CD4-positive, CD25-positive, alpha-beta regulatory T cell (primary cell): ENCODE measurements at regions not wholly inside any gene's neighbourhood (a gene's known extent, or its start where the extent isn't known, plus 50 kb on each side); places are given as distances from the start of the nearest gene placed in this dataset.

Source experiments
- ATAC-seq, 2 donors: fragments of 150-1000 bp; cut with Tn5 transposase; one replicate each; pipeline ENCODE4 v1.10.0; 2021; ENCODE audit warnings: low read depth in 2 of 2, moderate number of reproducible peaks in 2 of 2, moderate library complexity in 1 of 2
- DNase-seq, 3 donors: peaks; one replicate each; pipeline versions ENCODE4 v3.0.0 to v3.0.0-alpha.2; 2012 to 2022; ENCODE audit warnings: mixed read lengths in 1 of 3
- H3K27ac ChIP-seq: one replicate; pipeline ENCODE4 v1.7.0; 2013; ENCODE audit warnings: mild to moderate bottlenecking, low read length; ENCODE audit not compliant: insufficient read depth, poor library complexity, severe bottlenecking
- H3K27me3 ChIP-seq: one replicate; pipeline ENCODE4 v1.7.0; 2013; ENCODE audit warnings: low read length; ENCODE audit not compliant: control insufficient read depth, insufficient read depth
- H3K36me3 ChIP-seq: one replicate; pipeline ENCODE4 v1.7.0; 2013; ENCODE audit warnings: mild to moderate bottlenecking, low read length, moderate library complexity; ENCODE audit not compliant: control insufficient read depth, insufficient read depth
- H3K4me1 ChIP-seq: 2 replicates; pipeline ENCODE4 v1.7.0; 2013; ENCODE audit warnings: mild to moderate bottlenecking, low read length; ENCODE audit not compliant: insufficient read depth, control insufficient read depth, poor library complexity, severe bottlenecking
- H3K4me3 ChIP-seq: one replicate; pipeline ENCODE4 v1.7.0; 2013; ENCODE audit warnings: low read depth, mild to moderate bottlenecking, low read length, moderate library complexity
- H3K9me3 ChIP-seq, 2 experiments: 1 replicate in 1 of 2; 2 replicates in 1 of 2; pipeline ENCODE4 v1.7.0; 2013; ENCODE audit warnings: low read length in 2 of 2, mild to moderate bottlenecking in 1 of 2, moderate library complexity in 1 of 2; ENCODE audit not compliant: control insufficient read depth in 2 of 2
- H3K27ac Mint-ChIP-seq, 3 donors: one replicate each; pipeline ENCODE4 v1.8.0; 2020 to 2022; ENCODE audit warnings: mild to moderate bottlenecking in 3 of 3, mixed read lengths in 3 of 3, moderate library complexity in 2 of 3
- H3K27me3 Mint-ChIP-seq: one replicate; pipeline ENCODE4 v1.8.0; 2022; ENCODE audit warnings: mild to moderate bottlenecking, mixed read lengths
- H3K36me3 Mint-ChIP-seq: one replicate; pipeline ENCODE4 v1.8.0; 2020; ENCODE audit warnings: mixed read lengths
- H3K4me1 Mint-ChIP-seq, 4 donors: one replicate each; pipeline ENCODE4 v1.8.0; 2020 to 2022; ENCODE audit warnings: mixed read lengths in 4 of 4, mild to moderate bottlenecking in 1 of 4
- H3K4me3 Mint-ChIP-seq, 4 donors: one replicate each; pipeline ENCODE4 v1.8.0; 2020 to 2022; ENCODE audit warnings: mild to moderate bottlenecking in 4 of 4, mixed read lengths in 4 of 4, moderate library complexity in 3 of 4
- H3K9me3 Mint-ChIP-seq, 7 donors: one replicate each; pipeline ENCODE4 v1.8.0; 2020 to 2022; ENCODE audit warnings: mixed read lengths in 7 of 7, mild to moderate bottlenecking in 3 of 7, moderate library complexity in 2 of 7

DNA sequence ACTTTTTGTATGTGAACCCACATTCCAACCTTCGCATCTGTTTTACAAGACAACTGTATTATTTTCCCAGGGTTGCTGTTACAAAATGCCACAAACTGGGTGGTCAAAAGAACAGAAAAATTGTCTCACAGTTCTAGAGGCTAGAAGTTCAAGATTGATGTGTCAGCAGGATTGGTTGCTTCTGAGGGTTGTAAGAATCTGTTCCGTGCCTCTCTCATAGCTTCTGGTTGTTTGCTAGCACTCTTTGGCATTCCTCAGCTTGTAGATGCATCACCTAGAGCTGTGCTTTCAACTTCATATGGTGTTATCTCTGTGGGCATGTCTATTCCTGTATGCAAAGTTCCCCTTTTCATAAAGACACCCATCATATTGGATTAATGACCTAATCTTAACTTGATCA lies 1067.2 kb downstream of the EPHA7 start:
- Mint-ChIP-seq H3K36me3 (no peaks in the 10 kb centered on the region), H3K9me3 (peaks cover 0 to 12% (median 6%) of the 10 kb centered on the region in 7 donors), H3K4me1 (no peaks in the 10 kb centered on the region), H3K27ac (no peak overlapping the region), H3K27me3 (no peaks in the 10 kb centered on the region), H3K4me3 (no peak overlapping the region)
- Histone ChIP-seq H3K4me3 (no peak overlapping the region), H3K27me3 (no peaks in the 10 kb centered on the region), H3K4me1 (no peaks in the 10 kb centered on the region), H3K27ac (no peak overlapping the region), H3K9me3 (no peaks in the 10 kb centered on the region), H3K36me3 (no peaks in the 10 kb centered on the region)
- no peak for DNase-seq
- no peak for ATAC-seq

DNA sequence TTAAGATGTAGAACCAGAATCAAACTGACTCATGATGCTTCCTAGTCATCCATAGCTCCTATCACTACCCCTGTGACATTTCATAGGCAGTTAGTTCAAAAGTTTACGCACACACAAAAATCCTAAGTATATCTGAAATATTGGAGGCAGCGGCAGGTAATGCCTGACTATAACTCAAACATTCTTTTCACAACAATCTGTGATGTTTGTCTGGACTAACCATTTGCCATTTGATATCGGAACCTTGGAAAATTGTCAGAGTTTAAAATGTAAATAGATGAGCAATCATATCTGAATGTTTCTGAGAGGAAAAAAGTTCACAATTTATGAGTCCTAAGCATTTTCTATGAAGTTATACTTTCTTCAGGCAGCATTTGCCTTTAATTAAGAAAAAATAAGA lies 1078.2 kb downstream of the EPHA7 start:
- H3K36me3 ChIP-seq, result no peaks in the 10 kb centered on the region
- ATAC-seq (no peak), DNase-seq (no peak)
- H3K36me3 Mint-ChIP-seq, result no peaks in the 10 kb centered on the region
- H3K4me3 Mint-ChIP-seq, result no peak overlapping the region
- no peaks in the 10 kb centered on the region for H3K9me3 ChIP-seq
- no peak overlapping the region for H3K27ac ChIP-seq
- no peak overlapping the region for H3K4me3 ChIP-seq
- H3K27ac Mint-ChIP-seq, result no peak overlapping the region
- H3K9me3 Mint-ChIP-seq, result peaks cover 0 to 7% (median 1%) of the 10 kb centered on the region in 7 donors
- no peaks in the 10 kb centered on the region for H3K27me3 Mint-ChIP-seq
- no peaks in the 10 kb centered on the region for H3K27me3 ChIP-seq
- H3K4me1 ChIP-seq, result no peaks in the 10 kb centered on the region
- H3K4me1 Mint-ChIP-seq, result no peaks in the 10 kb centered on the region

DNA sequence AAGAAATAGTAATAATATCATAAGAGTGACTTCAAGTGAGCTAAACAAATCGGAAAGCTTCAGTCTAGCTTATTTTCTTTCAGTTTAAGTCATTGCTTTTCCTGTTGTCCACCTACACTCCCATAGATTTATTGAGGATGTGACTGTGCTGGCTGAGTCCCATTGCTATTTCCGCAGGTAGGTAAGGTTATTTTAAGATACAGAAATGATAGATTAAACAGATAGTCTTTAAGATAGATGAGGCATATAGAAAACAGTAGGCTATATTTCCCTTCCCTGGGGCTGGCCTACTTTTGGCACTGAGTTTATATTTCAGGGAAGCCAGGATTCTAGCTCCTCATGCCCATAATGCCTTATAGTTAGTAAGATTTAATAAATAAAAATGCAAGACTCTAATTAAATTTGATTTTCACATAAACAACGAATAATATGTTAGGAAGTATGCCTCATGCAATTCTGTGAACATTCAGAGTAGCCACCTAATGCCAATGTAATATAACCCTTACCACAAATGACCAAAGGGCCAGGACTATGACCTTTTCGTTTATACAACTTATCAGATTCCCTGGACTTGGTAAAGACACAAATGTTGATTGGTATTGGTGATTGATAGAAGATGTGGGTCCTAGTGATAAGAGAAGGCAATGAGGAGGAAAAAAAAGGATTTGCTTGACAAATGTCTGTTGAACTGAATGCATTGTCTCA lies 1079.3 kb downstream of the EPHA7 start:
- H3K9me3 ChIP-seq, result no peaks in the 10 kb centered on the region
- no peak overlapping the region for H3K27ac ChIP-seq
- no peaks in the 10 kb centered on the region for H3K27me3 Mint-ChIP-seq
- no peak for ATAC-seq
- H3K27ac Mint-ChIP-seq, result no peak overlapping the region
- DNase-seq, result no peak
- H3K36me3 Mint-ChIP-seq, result no peaks in the 10 kb centered on the region
- H3K4me1 ChIP-seq, result no peaks in the 10 kb centered on the region
- H3K4me3 ChIP-seq, result no peak overlapping the region
- no peaks in the 10 kb centered on the region for H3K27me3 ChIP-seq
- no peaks in the 10 kb centered on the region for H3K36me3 ChIP-seq
- H3K4me3 Mint-ChIP-seq, result no peak overlapping the region
- peaks cover 0 to 11% (median 4%) of the 10 kb centered on the region in 7 donors for H3K9me3 Mint-ChIP-seq
- H3K4me1 Mint-ChIP-seq, result no peaks in the 10 kb centered on the region

DNA sequence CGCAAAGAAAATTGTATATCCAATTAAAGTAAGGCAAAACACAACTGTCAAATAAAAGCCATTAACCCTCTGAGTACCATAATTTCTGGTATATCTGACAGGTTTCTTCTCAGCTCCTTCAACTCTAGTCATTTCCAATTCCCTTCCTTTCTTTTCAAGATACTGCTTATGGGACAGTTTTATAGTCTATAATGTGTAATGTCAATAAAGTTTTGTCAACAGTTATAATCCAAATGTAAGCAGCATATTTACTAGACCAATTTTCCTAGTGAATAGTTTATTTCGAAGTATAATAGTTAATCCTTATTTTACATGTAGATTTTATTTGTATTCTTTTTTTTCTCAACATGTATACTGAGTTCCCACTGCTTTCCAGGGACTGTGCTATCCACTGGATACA lies 1081.8 kb downstream of the EPHA7 start:
- H3K27me3 Mint-ChIP-seq, result no peaks in the 10 kb centered on the region
- no peak overlapping the region for H3K27ac Mint-ChIP-seq
- no peaks in the 10 kb centered on the region for H3K4me1 Mint-ChIP-seq
- no peak for ATAC-seq
- H3K4me3 Mint-ChIP-seq, result no peak overlapping the region
- Histone ChIP-seq H3K27me3 (no peaks in the 10 kb centered on the region), H3K9me3 (no peaks in the 10 kb centered on the region), H3K27ac (no peak overlapping the region), H3K4me1 (no peaks in the 10 kb centered on the region), H3K36me3 (no peaks in the 10 kb centered on the region), H3K4me3 (no peak overlapping the region)
- H3K36me3 Mint-ChIP-seq, result no peaks in the 10 kb centered on the region
- H3K9me3 Mint-ChIP-seq, result peaks cover 0 to 13% (median 5%) of the 10 kb centered on the region in 7 donors
- DNase-seq, result no peak

DNA sequence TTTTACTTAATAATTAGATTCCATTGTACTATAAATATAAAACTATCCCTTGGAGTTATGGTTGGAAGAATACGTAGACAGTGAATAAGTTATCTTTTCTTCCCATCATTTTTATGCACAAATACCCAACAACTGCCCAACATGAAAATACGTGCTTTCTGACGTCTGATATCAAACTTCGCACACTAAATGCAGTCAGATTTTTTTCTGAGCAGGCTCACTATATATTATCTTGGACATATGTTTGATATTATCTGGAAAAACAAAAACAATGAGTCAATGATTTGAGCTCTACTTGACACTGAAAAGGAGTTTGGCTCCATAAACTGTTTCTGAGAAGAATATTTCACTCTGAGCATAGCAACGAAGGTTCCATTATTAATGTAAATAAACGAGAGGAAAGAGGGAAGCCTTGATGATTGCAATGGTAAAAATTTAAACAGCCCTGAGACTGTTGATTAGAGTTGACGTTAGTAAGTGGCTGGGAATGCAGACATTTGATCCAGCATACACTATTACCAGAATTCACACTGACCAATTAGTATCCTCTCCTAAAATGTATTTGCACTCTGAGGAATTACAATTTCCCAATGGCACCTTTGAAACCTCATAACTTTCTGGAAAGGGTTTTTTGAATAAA lies 1090.0 kb downstream of the EPHA7 start:
- H3K4me3 ChIP-seq, result no peak overlapping the region
- no peaks in the 10 kb centered on the region for H3K27me3 ChIP-seq
- no peak overlapping the region for H3K27ac ChIP-seq
- no peaks in the 10 kb centered on the region for H3K36me3 ChIP-seq
- Mint-ChIP-seq H3K27me3 (no peaks in the 10 kb centered on the region), H3K4me1 (no peaks in the 10 kb centered on the region), H3K9me3 (peaks cover 0 to 24% (median 2%) of the 10 kb centered on the region in 7 donors), H3K4me3 (no peak overlapping the region), H3K27ac (no peak overlapping the region), H3K36me3 (no peaks in the 10 kb centered on the region)
- no peak for ATAC-seq
- H3K9me3 ChIP-seq, result no peaks in the 10 kb centered on the region
- DNase-seq, result no peak
- H3K4me1 ChIP-seq, result no peaks in the 10 kb centered on the region

DNA sequence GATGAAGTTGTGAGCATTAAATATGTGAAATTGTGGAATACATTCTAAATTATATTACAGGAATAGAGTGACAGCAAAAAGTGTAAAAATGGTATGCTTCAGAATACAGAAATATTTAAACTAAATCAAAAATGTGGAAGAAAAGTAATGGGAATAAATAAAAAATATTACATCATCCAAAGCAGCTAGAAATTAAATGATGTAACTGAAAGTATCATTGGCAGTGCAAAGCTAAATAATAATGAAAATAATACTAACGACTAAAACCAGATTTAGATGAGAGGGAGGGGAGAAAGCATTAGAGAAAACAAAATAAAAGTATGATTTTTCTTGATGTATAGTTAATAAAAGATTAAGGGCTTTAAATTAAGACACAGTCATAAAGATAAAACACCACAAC lies 1104.0 kb downstream of the EPHA7 start:
- Histone ChIP-seq H3K36me3 (no peaks in the 10 kb centered on the region), H3K27me3 (no peaks in the 10 kb centered on the region), H3K4me3 (no peak overlapping the region), H3K27ac (no peak overlapping the region), H3K4me1 (no peaks in the 10 kb centered on the region), H3K9me3 (peaks cover 0 to 4% of the 10 kb centered on the region in 2 experiments)
- DNase-seq, result no peak
- Mint-ChIP-seq H3K36me3 (no peaks in the 10 kb centered on the region), H3K27me3 (no peaks in the 10 kb centered on the region), H3K27ac (no peak overlapping the region), H3K4me1 (no peaks in the 10 kb centered on the region), H3K4me3 (no peak overlapping the region), H3K9me3 (peaks cover 4 to 16% (median 5%) of the 10 kb centered on the region in 7 donors)
- ATAC-seq, result no peak

DNA sequence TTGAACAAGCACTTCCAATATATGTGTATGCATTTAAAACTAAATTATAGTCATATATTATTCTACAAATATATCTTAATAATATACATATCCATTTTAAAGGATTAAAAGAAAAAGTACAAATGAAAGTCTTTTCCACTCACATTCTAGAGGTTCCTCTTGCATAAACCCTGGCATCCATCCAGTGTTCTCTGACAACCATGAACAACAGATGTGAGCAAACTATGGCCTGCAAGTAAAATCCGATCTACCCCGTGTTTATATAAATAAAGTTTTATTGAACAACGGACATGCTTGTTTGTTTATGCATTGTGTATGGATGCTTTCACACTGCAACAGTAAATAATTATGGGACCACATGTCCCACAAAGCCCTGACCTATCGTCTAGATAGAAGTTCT lies 1122.3 kb downstream of the EPHA7 start:
- H3K4me1 Mint-ChIP-seq, result no peaks in the 10 kb centered on the region
- no peak for ATAC-seq
- no peak overlapping the region for H3K4me3 ChIP-seq
- no peaks in the 10 kb centered on the region for H3K36me3 ChIP-seq
- H3K9me3 Mint-ChIP-seq, result peaks cover 0 to 14% (median 3%) of the 10 kb centered on the region in 7 donors
- DNase-seq, result no peak
- H3K27me3 ChIP-seq, result no peaks in the 10 kb centered on the region
- no peak overlapping the region for H3K27ac ChIP-seq
- no peaks in the 10 kb centered on the region for H3K27me3 Mint-ChIP-seq
- H3K4me1 ChIP-seq, result no peaks in the 10 kb centered on the region
- no peak overlapping the region for H3K27ac Mint-ChIP-seq
- H3K4me3 Mint-ChIP-seq, result no peak overlapping the region
- H3K9me3 ChIP-seq, result peaks cover 0 to 5% of the 10 kb centered on the region in 2 experiments
- no peaks in the 10 kb centered on the region for H3K36me3 Mint-ChIP-seq

DNA sequence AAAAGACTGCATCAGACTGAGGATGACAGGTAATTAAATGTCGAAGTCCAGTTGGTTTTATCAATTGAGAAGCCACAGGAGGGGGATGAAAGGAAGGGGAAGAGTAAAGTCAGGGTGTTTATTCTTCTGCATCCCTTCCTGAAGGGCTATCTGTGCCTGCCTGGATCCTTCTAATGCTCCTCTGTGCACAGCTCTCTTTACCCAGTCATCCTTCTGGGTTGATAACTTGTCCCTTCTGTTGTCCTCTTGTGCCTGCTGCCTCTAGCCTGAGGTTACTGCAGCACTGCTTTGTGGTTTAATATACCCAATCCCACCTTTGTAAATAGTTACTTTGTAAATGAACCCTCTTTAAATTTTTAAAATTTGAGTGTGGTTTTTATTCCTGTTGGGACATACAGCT lies 1127.3 kb downstream of the EPHA7 start:
- Histone ChIP-seq H3K4me1 (no peaks in the 10 kb centered on the region), H3K9me3 (no peaks in the 10 kb centered on the region), H3K27ac (no peak overlapping the region), H3K27me3 (no peaks in the 10 kb centered on the region), H3K36me3 (no peaks in the 10 kb centered on the region), H3K4me3 (no peak overlapping the region)
- no peak for ATAC-seq
- no peak overlapping the region for H3K27ac Mint-ChIP-seq
- no peaks in the 10 kb centered on the region for H3K27me3 Mint-ChIP-seq
- no peaks in the 10 kb centered on the region for H3K4me1 Mint-ChIP-seq
- no peak for DNase-seq
- no peaks in the 10 kb centered on the region for H3K36me3 Mint-ChIP-seq
- peaks cover 2 to 8% (median 4%) of the 10 kb centered on the region in 7 donors for H3K9me3 Mint-ChIP-seq
- H3K4me3 Mint-ChIP-seq, result no peak overlapping the region
